ENCODE measurements at regions not wholly inside any gene's neighbourhood (a gene's known extent, or its start where the extent isn't known, plus 50 kb on each side); places are given as distances from the start of the nearest gene placed in this dataset.

DNA sequence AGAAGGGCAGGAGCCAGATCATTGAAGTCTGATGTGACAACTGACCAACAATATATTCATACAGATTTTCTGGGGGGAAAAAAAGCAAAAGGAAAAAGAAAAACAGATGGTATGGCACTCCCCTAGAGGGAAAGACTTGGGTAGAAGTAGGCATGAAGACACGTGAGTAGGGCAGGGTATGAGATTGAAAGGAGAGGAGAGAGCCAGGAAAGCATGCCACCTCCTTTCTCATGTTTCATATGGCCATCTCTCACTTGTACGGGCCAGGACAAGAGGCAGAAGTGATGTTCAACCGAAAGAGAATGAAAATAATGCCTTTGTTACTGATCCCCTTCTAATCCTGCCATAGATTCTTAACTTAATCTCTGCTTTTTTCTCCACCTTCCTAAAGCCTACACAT, 139.0 kb upstream of the ACTBL2 start:
- TF ChIP-seq POLR2A (IDR thresholded peaks at IDR 0.05) = no peak
- TF ChIP-seq CTCF (IDR thresholded peaks at IDR 0.05) = no peak
- no peak for TF ChIP-seq EP300 (IDR thresholded peaks at IDR 0.05)

Measured in ovary (tissue), 3 donors.